Effector memory CD8-positive, alpha-beta T cell (primary cell): ENCODE measurements at regions not wholly inside any gene's neighbourhood (a gene's known extent, or its start where the extent isn't known, plus 50 kb on each side); places are given as distances from the start of the nearest gene placed in this dataset.

Experiments used
- ATAC-seq: fragments of 150-1000 bp; cut with Tn5 transposase; replicated peaks from 2 replicates; pipeline ENCODE4 v1.10.0; 2021; ENCODE audit warnings: mild to moderate bottlenecking, moderate library complexity
- DNase-seq, 3 experiments: peaks; one replicate each; pipeline ENCODE4 v3.0.0; 2021
- H3K27ac Mint-ChIP-seq, 2 donors: one replicate each; pipeline ENCODE4 v1.8.0; 2022; ENCODE audit warnings: mild to moderate bottlenecking in 2 of 2, mixed read lengths in 2 of 2, moderate library complexity in 2 of 2
- H3K27me3 Mint-ChIP-seq, 2 donors: one replicate each; pipeline ENCODE4 v1.8.0; 2022; ENCODE audit warnings: mixed read lengths in 2 of 2
- H3K36me3 Mint-ChIP-seq: one replicate; pipeline ENCODE4 v1.8.0; 2022; ENCODE audit warnings: mild to moderate bottlenecking, moderate library complexity, mixed read lengths; ENCODE audit not compliant: insufficient read depth
- H3K4me1 Mint-ChIP-seq, 2 donors: one replicate each; pipeline ENCODE4 v1.8.0; 2022; ENCODE audit warnings: low read depth in 2 of 2, mixed read lengths in 2 of 2
- H3K4me3 Mint-ChIP-seq, 2 donors: one replicate each; pipeline ENCODE4 v1.8.0; 2022; ENCODE audit warnings: mild to moderate bottlenecking in 2 of 2, mixed read lengths in 2 of 2, moderate library complexity in 2 of 2
- H3K9me3 Mint-ChIP-seq, 2 donors: one replicate each; pipeline ENCODE4 v1.8.0; 2022; ENCODE audit warnings: mixed read lengths in 2 of 2

DNA sequence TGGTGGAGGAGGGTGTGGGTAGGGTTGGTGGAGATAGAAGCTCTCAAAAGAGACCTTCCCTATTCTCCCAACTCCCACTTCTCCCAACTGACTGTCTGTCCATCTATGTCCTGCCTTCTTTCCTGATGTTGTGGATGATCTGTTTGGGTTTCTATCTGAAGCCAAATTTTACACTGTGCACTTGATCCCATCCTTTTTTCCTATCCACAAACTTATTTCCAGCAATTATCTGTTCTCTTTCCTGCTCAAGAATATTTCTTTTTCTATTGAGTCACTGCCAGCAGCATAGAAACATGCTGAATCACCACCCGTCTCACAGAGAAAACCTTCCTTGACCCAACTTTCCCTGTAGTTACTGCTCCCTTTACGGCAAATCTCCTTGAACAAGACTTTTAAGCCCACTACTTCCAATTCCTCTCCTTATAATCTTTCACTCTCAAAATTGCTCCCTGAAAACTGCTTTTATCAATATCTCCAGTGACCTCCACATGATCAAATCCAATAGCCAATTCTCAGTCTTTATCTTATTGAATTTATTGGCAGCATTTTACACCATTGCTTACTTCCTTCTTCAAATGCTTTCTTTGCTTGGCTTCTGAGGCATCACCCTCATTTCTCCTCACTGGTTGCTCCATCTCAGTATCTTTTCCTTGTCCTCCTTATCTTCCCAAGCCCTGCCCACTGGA, 141.2 kb upstream of the SLC7A14 start:
- ATAC-seq (no peak), DNase-seq (no peak)
- Mint-ChIP-seq H3K4me3 (no peak overlapping the region), H3K36me3 (no peaks in the 10 kb centered on the region), H3K27me3 (peaks cover 0 to 9% of the 10 kb centered on the region in 2 donors), H3K4me1 (no peaks in the 10 kb centered on the region), H3K9me3 (no peaks in the 10 kb centered on the region), H3K27ac (no peak overlapping the region)

DNA sequence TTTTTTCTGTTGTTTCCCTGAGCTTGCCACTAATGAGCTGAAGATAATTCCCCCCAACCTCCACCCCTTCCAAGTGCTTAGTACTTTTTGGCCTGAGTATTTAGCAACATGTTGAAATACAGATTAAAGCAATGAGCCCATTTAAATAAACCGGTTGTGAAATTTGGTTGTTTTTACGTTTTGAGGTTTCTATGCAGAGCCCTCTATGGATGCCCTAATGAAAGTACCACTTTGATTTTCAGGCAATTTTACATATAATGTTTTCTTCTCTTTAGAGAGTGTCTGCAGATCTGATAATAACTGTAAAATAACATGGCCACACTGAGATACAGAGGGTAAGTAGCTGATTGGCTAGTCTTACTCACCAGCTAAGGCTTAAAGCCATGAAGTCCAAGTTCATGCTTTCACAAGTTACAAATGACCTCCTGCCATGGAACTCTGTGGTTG, 139.4 kb upstream of the SLC7A14 start:
- Mint-ChIP-seq H3K27me3 (peaks cover 0 to 16% of the 10 kb centered on the region in 2 donors), H3K27ac (no peak overlapping the region), H3K36me3 (no peaks in the 10 kb centered on the region), H3K9me3 (no peaks in the 10 kb centered on the region), H3K4me3 (no peak overlapping the region), H3K4me1 (no peaks in the 10 kb centered on the region)
- DNase-seq (no peak), ATAC-seq (no peak)

DNA sequence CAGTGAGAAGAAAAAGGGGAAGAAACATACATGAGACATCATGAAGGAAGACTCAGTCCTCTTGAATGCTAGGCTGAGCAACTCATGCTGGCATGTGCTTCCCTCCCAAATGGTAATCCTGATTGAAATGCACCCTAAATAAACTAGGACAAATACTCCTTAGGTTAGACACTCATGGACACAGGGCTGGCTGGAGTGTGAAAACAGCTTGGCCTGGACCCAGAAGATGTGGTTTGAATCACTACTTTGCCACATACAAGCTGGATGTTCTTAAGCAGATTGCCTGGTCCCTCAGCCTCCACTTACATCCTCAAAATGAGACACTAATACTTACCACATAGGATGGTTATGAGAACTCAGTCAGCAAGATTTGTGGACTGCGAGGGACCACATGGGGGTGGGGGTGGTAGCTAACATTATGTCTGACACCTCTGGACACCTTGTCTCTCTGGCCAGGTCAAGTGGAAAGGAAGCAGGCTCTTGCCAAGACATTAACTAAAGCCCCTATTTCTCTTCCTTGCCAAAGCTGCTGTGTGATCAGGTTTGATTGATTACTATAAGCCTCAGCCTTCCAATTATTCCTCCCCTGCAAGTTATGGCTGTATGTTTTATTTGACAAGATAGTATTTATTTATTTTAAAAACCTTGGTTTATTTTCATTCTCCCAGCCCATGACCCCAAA, 138.9 kb upstream of the SLC7A14 start:
- Mint-ChIP-seq H3K4me1 (no peaks in the 10 kb centered on the region), H3K27me3 (peaks cover 0 to 19% of the 10 kb centered on the region in 2 donors), H3K27ac (no peak overlapping the region), H3K36me3 (no peaks in the 10 kb centered on the region), H3K4me3 (no peak overlapping the region), H3K9me3 (no peaks in the 10 kb centered on the region)
- ATAC-seq: no peak
- DNase-seq: no peak

DNA sequence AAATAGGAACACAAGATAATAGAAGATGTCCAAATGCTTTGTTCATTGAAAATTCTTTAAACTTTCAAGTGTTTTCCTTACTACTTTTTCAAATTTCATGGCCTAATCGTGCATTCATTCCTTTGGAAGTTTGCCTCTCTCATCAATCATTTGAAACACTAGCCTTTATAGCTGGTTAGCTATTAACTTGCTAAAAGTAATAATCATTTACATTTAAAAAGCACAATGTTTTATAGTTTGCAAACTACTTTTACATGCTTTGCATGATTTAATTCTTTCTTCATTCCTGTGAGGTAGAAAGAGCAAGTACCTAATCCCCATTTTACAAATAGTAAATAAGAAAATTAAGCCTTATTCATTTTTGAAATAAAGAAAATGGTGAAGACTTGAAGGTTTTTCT, 137.4 kb upstream of the SLC7A14 start:
- no peak for DNase-seq
- no peaks in the 10 kb centered on the region for H3K4me1 Mint-ChIP-seq
- H3K36me3 Mint-ChIP-seq: no peaks in the 10 kb centered on the region
- H3K4me3 Mint-ChIP-seq: no peak overlapping the region
- H3K27ac Mint-ChIP-seq: no peak overlapping the region
- peaks cover 7 to 34% of the 10 kb centered on the region in 2 donors for H3K27me3 Mint-ChIP-seq
- H3K9me3 Mint-ChIP-seq: peaks cover 2 to 6% of the 10 kb centered on the region in 2 donors
- no peak for ATAC-seq

DNA sequence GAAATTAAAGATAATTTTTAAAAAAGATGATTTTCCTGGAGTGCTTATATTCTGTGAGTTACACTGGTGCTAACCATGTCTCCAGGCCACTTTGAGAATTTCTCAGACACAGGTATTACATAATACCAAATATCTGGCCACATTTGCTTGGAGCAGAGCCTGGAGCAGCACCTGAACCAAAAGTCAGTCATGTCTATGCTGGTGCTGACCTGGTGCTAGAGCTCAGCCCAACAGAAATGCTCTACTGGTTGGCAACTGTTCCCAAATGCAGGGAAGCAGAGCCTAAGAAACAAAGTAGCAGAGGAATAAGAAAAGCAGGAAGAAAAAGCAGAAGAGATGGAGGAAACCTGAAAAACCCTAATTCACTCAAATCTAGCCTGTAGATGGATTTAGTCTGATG, 135.7 kb upstream of the SLC7A14 start:
- DNase-seq (no peak), ATAC-seq (no peak)
- Mint-ChIP-seq H3K27me3 (peaks cover 24 to 48% of the 10 kb centered on the region in 2 donors), H3K4me1 (no peaks in the 10 kb centered on the region), H3K27ac (no peak overlapping the region), H3K4me3 (no peak overlapping the region), H3K9me3 (peaks cover 2 to 6% of the 10 kb centered on the region in 2 donors), H3K36me3 (no peaks in the 10 kb centered on the region)

DNA sequence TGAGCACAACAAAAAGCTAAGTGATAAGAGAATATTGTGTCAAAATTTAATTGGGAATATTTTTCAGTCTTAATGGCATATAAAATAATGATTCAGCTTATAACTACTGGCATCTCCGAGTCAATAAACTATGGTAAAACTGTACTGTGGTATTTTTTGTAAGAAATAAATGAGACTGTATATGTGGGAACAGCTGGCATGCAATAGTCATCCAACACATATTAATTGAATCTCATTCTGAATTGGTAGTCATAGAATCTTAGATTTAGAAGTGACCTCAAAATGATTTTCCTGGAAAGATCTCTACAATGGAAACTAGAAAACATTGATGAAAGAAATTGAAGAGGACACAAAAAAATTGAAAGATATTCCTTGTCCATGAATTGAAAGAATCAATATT, 133.4 kb upstream of the SLC7A14 start:
- no peak for ATAC-seq
- H3K27me3 Mint-ChIP-seq: peaks cover 41 to 65% of the 10 kb centered on the region in 2 donors

DNA sequence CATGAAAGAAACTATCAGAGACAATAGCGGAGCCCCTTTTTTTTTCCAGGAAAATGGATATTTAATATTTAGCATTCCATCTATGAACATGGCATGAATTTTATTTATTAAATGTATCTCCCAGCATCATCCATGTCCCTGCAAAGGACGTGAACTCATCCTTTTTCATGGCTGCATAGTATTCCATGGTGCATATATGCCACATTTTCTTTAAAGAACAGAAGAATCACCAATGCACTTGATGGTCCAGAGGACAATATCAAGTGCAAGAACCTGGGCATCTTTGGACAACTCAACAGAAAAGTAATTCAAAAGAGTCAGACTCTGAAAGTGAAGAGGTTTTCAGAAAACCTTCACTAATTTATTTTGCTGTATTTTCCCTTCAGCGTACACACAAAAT, 133.0 kb upstream of the SLC7A14 start:
- Mint-ChIP-seq H3K36me3 (no peaks in the 10 kb centered on the region), H3K27me3 (peaks cover 41 to 65% of the 10 kb centered on the region in 2 donors), H3K27ac (no peak overlapping the region), H3K9me3 (peaks cover 2 to 6% of the 10 kb centered on the region in 2 donors), H3K4me3 (no peak overlapping the region), H3K4me1 (no peaks in the 10 kb centered on the region)
- DNase-seq: no peak
- ATAC-seq: no peak

More for the DNA sequence above, 133.4 kb upstream of the SLC7A14 start:
- Mint-ChIP-seq H3K4me3 (no peak overlapping the region), H3K4me1 (no peaks in the 10 kb centered on the region), H3K36me3 (no peaks in the 10 kb centered on the region), H3K27ac (no peak overlapping the region), H3K9me3 (peaks cover 2 to 6% of the 10 kb centered on the region in 2 donors)
- no peak for DNase-seq

DNA sequence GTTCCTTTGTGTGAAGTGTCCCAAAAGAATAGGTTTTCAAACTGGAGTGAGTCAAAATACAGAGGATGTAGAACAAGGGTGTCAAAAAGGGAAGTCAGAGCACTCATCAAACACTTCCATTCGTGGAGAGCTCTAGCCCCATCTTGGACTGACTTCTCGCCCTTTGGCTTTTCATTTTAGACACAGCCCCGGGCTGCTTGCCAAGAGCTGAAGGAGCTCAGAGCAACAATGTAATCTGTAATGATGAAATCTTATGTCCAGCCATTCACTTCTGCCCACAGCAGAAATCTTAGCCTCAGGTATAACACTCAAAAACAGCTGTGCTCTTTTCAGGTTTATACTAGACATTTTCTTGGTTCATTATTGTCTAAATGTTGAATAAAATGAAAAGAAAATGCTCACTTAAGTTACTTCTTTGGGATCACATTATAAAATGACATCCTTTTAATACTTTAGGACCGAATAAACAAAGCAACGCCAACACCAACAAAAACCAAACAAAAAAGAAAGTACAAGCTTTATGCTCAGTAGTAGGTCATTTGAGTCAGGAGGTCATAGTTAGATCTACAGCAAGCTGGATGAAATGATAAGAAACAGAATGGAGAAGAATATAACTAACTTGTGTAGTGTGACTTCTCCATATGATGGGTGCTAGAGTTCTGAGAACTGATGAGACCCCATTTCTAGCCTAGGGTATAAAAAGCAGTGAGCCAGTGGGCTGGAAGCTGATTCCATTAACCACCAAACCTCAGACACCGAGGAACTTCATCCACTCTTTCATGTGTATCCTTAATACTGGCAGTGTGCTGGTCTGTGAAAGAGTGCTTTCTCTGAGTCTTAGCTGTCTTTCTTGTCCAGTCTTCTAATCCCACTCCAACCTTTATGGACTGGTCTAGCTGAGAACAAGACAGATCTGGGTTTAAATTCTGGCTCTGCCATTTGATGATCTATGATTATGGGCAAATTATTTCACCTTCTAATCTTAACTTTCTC, 131.8 kb upstream of the SLC7A14 start:
- H3K27me3 Mint-ChIP-seq: peaks cover 41 to 65% of the 10 kb centered on the region in 2 donors
- no peak overlapping the region for H3K4me3 Mint-ChIP-seq
- no peaks in the 10 kb centered on the region for H3K36me3 Mint-ChIP-seq
- no peak overlapping the region for H3K27ac Mint-ChIP-seq
- peaks cover 2 to 6% of the 10 kb centered on the region in 2 donors for H3K9me3 Mint-ChIP-seq
- H3K4me1 Mint-ChIP-seq: no peaks in the 10 kb centered on the region
- DNase-seq (no peak), ATAC-seq (no peak)

DNA sequence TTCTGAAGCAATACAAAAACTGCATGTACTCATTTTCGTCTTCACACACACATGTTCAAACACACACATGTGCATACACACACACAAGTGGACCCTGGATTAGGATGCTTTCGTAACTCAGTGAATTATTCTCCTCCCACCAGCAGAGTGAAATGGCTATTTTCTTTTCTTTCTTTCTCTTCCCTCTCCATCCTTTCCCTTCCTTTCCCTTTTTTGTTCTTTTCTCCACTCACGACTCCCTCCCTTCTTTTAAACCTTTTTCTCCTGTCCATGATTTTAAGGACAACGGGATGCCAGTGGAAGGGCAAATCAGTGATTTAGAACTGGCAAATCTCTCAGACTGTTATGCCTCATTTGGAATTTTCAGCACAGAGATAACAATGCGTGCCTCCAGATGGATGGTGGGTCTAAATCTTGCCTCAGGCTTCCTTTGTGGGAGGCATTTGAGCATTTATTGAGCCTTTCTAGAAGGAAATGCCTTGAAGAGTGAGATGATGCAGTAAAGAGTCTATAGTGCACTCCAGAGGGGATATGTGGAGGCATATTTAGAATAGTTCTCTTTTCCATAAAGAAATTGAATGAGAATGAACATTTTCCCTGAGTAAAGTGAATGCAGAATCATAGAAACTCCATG, 130.4 kb upstream of the SLC7A14 start:
- Mint-ChIP-seq H3K9me3 (peaks cover 2 to 6% of the 10 kb centered on the region in 2 donors), H3K4me3 (no peak overlapping the region), H3K36me3 (no peaks in the 10 kb centered on the region), H3K27ac (no peak overlapping the region), H3K4me1 (no peaks in the 10 kb centered on the region), H3K27me3 (peaks cover 51 to 70% of the 10 kb centered on the region in 2 donors)
- ATAC-seq (no peak), DNase-seq (no peak)

DNA sequence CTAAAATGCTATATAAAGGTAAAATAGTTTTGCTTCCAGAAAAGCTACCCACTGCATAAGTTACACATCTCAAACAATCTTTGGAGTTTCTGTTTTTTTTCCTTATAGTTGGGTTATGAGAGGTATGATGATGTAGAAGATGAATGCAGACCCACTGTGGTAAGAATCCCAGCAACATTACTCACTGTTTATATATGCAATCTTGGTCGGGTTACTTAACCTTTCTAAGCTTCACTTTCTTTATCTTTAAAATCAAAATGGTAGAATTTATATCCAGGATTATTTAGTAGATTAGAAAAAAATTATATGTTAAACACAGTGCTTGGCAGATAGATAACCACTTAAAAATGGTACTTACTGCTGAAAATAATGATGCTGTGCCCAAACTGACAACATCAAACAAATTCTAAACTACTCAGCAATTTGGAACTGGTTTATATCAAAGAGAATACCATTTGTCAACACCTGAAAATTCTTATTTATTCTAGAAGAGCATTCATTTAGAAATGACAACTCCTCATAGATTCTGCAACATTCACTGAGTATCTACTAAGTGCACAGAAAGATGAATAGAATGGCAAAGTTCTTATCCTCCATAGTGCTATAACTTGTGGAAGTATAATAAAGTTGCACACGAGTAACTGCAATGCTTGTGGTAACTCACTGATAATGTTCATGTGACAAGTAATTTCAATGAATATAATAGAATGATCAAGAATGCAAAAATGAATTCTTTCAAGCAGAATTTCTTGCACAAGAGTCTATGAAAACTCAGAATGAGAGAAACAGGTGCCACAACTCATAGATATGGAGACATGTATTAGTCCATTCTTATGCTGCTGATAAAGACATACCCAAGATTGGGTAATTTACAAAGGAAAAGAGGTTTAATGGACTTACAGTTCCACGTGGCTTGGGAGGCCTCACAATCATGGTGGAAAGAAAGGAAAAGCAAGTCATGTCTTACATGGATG, 129.0 kb upstream of the SLC7A14 start:
- Mint-ChIP-seq H3K4me3 (no peak overlapping the region), H3K9me3 (peaks cover 2 to 6% of the 10 kb centered on the region in 2 donors), H3K4me1 (no peaks in the 10 kb centered on the region), H3K27ac (no peak overlapping the region), H3K36me3 (no peaks in the 10 kb centered on the region), H3K27me3 (peaks cover 63 to 72% of the 10 kb centered on the region in 2 donors)
- DNase-seq (no peak), ATAC-seq (no peak)

DNA sequence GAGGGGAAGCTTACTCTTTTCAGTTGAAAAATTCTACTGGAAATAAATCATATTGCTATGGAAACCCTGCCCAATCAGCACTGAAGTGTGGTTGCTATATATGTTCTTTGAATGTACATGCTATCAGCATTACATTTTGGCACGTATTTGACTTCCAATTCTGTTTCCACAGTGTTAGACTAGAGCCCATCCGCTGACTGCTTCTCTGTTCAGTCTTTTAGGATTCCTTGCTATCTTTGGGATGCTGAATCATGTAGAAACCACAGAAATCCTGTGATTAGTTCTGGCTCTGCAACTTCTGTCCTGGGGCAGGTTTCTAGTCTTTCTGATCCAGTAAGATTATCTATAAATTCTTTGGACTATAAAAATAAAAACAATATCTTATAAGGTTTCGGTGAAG, 128.2 kb upstream of the SLC7A14 start:
- no peak overlapping the region for H3K4me3 Mint-ChIP-seq
- H3K27ac Mint-ChIP-seq: no peak overlapping the region
- ATAC-seq: no peak
- no peaks in the 10 kb centered on the region for H3K36me3 Mint-ChIP-seq
- no peaks in the 10 kb centered on the region for H3K4me1 Mint-ChIP-seq
- peaks cover 66 to 71% of the 10 kb centered on the region in 2 donors for H3K27me3 Mint-ChIP-seq
- no peak for DNase-seq
- peaks cover 4 to 6% of the 10 kb centered on the region in 2 donors for H3K9me3 Mint-ChIP-seq

DNA sequence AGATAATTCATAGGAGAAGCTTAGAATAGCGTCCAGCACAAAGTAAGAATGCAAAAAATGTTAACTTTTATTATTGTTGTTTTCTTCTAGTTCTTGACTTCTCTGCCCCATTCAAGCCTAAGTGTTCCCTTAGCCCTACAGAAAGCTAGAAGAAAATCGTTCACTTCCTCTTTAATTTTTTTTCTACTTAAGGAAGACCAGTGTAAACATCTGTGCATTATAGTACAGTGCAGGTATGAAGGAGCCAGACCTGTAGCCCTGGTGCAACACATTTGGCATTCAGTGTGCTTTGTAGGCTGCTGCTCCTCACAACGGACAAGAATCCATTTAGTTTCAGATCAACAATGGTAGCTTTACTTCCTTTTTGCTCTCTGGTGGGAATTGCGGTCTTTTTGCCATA, 127.8 kb upstream of the SLC7A14 start:
- Mint-ChIP-seq H3K27ac (no peak overlapping the region), H3K9me3 (peaks cover 2 to 3% of the 10 kb centered on the region in 2 donors), H3K27me3 (peaks cover 61 to 71% of the 10 kb centered on the region in 2 donors), H3K36me3 (no peaks in the 10 kb centered on the region), H3K4me1 (no peaks in the 10 kb centered on the region), H3K4me3 (no peak overlapping the region)
- ATAC-seq (no peak), DNase-seq (no peak)
